GM19455 (cell line): ENCODE measurements at regions not wholly inside any gene's neighbourhood (a gene's known extent, or its start where the extent isn't known, plus 50 kb on each side); places are given as distances from the start of the nearest gene placed in this dataset.

ENCODE experiments used
- ATAC-seq: cut with Tn5 transposase; IDR thresholded peaks from one replicate; pipeline ENCODE4 v1.9.1; 2021; ENCODE audit not compliant: unreplicated experiment

DNA sequence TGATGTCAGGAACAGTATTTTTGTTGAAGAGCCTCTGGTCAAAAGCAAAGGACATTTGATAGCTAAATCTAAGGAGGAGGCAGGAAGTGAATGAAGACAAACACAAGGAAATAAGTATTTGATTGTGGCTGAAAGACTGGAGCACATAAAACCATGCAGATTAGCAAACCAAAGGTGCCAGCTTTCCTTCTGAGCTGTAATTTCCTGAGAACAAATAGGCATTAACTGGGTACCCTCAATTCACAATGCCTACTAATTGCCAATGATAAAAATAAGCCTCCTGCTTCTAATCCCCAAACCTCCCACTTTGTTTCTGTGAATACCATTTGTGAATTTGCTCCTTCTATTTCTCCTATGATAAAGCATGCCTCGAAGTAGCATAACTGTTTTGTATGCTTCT, 1279.6 kb upstream of the USP15 start:
- ATAC-seq: no peak

DNA sequence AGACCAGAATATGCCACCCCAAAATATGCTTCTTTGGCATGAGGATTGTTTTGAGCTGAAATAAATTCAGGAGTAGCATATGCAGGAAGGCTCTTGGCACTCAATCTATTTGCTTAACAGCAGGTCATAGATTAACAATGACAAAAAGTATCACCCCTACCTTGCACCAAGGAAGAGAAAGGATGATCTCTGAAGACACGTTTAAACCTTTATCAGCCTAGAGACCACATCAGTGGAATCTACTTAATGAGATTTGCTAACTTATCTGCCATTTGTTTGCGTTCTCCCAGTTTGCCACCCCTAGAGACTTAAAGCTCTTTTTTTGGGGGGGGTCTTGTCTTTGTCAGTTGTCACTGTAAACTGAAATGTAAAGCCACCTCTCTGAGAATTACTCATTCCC, 1278.7 kb upstream of the USP15 start:
- no peak for ATAC-seq

DNA sequence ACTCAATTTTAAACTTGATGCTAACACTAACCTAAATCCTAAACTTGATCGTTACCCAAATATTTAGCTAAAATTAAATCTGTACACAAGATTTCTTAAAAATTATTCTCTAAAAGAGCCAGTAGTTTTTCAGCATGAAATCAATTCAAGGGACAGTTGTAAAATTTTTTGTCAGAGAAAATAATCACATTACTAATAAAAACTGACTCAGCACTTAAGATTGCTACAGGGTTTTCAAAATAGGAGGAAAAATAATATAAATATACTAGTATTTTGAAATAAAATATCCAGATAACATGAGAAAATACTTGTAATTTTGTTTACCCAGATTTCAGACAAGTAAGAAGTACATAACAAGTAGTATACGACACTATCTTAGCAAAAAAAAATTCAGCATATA, 1268.1 kb upstream of the USP15 start:
- ATAC-seq: no peak

DNA sequence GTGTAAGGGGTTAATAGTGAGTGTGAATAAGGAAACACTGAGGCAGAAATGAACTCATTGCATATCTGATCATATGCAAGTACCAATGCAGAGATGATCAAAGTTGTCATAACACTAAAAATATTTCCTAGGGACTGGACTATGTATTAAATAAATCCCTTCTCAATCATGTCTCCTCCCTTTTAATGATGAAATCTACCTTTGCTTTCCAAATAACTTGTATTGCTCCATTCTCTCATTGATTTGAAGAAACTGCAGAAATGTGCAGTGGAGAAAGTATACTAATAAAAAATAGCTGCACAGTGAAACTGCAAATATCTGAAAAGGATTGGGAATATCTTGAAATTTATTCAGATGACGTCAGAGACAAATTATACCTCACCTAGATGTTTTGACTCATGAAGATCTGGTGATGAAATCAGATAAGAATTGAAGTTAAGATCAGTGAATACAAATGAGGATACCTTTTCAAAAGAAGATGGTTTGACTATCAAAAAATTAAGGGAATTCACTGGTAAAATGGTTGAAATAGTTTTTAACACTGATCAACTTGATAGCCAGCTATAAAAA, 1264.9 kb upstream of the USP15 start:
- no peak for ATAC-seq

DNA sequence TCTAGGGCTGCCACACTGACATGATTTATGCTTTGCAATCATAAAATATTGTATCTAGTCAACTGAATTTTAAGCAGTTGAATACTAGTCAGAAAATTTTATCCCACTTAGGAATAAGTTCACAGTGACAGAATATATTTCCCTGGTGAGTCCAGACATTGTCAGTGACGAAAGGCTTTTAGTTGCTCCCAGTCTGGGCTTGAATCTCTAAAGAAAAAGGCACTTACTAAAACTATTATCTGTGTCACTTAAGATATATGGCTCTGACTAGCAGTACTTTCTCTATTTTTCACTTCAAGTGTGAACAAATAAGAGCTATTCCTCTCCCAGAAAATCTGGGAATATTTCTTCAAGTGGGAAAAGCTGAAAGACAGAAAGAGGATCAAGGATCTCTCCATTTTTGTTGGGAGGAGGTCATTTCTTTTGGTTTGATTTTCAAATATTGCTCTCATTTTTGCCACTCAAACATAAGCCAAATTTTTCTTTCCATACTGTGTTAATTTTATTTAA, 1262.3 kb upstream of the USP15 start:
- ATAC-seq: no peak

DNA sequence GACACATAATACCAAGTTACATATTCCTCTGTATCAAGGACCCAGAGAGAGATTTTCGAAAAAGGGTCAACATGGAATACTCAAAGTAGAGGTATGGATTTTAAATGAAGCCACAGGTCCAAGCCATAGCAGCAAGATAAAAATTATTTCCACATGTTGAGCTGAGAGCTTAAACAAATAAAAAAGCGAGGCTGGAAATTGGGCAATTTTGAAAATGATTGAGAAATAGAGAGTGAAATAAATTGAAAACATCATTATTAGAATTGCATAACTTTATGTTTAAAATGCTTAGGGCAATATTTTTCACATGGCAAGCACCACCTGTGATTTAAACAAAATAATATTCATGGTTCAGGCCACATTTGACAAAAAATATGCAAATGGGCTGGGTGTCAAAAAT, 1251.0 kb upstream of the USP15 start:
- ATAC-seq: no peak

DNA sequence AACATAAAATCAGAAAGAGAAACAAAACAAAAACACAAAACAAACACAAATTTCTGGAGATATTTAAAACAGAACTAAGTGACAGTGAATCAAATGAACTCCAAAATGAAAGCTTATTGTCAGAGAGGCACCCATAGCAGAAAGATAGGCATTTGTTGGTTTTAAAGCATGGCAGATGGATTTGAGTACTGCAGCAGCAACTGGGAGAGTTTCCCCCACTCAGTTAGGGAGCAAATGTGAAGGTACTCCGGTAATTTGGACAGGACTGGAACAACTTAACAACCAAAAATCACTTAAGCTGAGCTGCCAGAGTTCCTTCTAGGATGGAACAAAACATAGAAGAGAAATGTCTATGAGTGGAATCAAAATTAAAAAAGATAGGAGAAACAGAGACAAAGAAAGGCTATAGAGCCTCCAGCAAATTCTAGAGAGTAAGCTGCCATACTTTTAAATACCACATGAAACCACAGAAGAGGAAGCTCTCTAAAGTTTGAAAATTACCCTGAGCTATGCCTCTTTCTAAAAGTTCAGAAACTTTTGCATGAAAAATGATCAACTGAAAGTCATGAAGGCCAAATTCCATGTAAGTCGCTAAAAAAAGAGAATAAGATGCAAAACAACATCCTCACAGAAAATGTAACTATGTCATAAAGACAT, 1248.3 kb upstream of the USP15 start:
- no peak for ATAC-seq

DNA sequence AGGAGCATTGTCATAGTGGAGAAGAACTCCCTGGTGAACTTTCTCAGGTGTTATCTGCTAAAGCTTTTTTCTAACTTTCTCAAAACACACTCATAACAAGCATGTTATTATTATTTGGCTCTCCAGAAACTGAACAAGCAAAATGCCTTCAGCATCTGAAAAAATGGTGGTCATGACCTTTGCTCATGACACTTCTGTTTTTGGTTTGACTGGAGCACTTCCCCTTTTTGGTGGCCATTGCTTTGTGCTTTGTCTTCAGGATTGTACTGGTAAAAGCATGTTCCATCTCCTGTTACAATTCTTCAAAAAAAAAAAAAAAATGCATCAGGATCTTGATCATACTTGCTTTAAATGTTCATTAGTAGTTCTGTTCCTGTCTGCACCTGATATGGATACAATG, 1241.6 kb upstream of the USP15 start:
- no peak for ATAC-seq

DNA sequence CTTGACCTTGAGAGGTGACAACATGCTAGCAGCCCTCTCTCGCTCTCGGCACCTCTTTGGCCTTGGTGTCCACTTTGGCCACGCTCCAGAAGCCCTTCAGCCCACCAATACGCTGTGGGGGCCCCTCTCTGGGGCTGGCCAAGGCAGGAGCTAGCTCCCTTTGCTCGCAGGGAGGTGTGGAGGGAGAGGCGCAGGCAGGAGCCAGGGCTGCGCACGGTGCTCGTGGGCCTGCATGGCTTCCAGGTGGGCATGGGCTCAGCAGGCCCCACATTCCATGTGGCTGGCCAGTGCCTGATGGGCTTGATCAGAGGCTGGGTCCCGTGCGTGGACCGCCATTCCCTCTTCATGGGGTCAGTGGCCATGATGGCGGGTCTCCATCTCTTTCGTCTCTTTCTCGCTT, 1237.0 kb upstream of the USP15 start:
- ATAC-seq: no peak

DNA sequence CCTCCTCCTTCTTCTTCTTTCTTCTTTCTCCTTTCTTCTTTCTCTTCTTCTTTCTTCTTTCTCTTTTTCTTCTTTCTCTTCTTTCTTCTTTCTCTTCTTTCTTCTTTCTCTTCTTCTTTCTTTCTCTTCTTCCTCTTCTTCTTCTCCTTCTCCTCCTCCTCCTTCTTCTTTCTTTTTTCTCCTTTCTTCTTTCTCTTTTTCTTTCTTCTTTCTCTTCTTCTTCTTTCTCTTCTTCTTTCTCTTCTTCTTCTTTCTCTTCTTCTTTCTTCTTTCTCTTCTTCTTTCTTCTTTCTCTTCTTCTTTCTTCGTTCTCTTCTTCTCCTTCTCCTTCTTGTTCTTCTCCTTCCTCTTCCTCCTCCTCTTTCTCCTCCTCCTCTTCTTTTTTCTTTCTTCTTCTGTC, 1230.7 kb upstream of the USP15 start:
- ATAC-seq: no peak

DNA sequence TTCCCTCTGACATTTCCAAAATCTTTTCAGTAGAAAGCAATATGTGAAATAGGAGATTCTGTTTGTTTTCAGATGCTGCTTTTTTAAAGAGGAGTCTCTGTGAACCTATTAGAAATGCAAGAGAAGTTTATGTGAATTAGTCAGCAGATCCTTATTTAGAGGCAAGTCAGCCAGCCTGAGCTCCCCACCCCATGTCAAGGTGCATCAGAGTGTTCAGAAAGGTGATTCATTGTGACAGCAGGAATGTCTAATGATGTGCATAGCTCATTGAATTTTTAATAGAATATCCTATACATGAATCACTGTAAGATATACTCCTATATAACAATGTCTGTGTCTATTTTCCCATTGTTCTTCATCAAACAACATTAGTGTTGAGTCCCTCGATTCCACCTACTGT, 1222.4 kb upstream of the USP15 start:
- ATAC-seq: no peak

DNA sequence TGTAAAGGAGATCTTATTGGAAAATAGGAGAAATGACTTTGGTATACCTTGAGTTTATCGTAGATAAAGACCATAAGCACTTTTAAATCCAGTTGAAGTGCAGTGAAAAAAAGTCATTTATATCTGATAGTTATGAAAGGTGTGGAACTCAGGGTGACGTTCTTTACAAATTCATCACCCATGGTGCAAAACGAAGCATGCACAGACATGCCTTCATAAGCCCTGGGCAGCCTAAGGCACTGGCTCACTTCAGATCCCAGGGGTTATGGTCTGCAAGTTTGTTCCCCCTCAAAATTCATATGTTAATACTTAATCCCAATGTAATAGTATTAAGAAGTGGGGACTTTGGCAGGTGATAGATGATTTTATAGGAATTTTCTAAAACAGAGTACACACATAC, 1216.4 kb upstream of the USP15 start:
- ATAC-seq: no peak

DNA sequence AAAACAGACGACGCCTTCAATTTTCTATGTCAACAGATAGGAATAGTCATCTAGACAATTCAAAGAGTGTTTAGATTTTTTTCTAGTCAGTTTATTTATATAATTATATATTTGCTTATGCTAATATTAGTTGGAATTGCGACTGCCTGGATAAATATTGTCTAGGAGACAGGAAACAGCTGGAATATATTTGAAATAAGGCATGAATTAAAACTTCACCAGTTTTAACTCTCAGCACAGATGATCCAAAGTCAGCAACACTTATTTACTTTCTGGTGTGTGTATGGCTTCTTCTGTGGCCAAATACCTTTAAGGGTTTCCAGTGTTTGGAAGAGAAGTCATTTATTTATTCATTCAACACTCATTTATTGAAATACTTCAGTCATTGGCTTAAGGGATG, 1215.4 kb upstream of the USP15 start:
- no peak for ATAC-seq

DNA sequence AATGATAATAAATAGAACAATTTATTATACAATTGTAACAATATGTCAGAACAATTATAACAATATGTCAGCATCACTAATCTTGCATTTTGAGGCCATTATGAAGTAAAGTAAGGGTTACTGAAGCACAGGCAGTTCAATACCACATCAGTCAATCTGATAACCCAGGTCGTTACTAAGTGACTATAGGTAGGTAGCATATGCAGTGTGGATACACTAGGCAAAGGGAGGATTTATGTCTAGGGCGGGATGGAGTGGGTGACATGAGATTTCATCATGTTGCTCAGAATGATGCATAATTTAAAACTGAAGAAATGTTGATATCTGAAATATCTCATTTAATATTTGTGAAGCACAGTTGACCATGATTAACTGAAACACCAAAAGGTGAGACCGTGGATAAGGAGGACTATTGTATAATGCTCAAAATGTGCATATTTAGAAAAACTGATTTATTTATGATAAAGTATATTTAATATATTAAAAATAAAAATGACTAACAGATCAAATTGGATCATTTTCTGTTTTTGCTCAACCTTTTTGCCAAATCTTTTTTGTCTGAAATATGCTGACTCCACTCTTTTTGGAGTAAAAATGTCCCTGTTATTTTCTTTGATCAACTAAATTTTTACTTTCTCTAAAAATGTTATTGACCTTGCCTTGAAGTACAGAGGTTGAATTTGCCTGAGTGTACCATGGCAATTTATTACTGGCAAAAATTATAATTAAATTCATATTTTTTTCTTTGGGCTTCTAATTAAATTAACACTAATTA, 1189.4 kb upstream of the USP15 start:
- no peak for ATAC-seq

DNA sequence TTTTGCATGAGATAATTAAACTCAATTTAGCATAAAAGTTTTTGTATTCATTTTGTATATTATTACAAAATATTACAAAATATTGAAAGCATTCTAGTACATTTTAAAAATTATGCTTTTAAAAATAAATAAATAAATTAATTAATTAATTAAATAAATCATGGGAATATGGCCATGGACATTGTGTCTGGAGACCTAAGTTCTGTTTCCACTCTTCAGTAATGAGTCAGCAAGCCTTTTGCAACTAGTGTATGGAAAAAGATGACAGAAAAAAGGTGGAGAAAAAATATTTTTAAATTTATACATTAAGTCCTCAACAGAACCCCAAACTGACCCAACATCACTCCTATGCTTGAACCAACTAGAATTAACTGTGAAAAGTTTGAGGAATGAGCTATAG, 1187.5 kb upstream of the USP15 start:
- ATAC-seq: no peak

DNA sequence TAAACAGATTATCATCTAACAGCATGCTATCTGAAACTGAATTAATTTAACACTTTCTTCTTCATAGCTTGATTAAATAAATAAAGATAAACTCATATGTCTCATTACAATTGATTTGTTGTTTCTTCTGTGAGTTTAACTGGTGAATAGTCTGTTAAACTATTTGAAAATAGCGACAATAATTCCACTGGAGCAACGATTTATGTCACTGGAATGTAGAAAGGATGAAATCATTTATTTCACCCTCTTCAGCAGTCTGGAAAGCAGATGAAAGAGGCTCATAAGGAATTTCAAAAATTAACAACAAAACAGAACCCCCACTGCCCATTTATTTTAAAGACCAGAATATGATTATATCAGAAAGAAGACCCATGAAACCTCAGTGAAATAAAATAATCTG, 1165.1 kb upstream of the USP15 start:
- no peak for ATAC-seq

DNA sequence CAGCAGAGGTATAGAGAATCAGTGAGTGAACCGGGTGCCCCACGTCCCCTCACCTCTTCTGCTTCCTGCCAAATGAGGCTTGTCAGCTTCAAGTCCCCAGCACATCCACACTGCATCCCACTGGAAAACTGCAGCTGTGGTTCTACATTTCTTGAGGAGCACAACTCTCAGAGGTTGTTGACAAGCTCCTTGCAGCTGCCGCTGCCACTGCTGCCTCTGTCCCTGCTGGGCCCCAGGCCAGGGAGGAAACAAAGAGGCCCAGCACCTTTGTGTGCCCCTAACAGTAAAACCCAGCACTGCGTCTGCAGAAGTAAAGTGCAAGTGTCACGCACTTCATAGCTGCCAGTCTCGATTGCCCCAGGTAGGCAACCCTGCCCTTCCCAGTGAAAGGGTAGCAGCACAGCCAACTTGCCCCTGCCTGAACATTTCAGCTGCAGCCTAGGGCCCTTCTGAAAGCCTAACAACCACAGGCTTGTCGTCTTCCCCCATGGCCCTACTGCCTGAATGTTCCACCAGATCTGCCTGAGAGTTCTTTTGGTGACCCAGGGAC, 1162.1 kb upstream of the USP15 start:
- no peak for ATAC-seq

DNA sequence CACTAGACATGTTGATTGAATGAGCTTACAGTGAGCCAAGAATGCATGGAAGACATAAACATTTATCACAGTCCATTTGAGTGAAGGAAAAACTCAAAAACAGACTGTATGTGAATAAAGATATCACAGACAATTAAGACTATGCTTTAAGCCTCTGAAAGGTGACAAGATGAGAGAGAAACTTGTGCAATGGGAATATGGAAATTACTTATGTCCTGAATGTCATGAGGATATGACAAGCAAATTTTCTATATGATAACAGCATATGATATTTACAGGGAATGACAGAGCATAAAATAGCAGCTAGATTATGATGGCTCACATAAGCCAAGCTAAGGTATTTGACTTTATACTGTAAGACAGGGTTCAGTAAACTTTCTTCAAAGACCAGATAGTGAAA, 1153.1 kb upstream of the USP15 start:
- no peak for ATAC-seq

DNA sequence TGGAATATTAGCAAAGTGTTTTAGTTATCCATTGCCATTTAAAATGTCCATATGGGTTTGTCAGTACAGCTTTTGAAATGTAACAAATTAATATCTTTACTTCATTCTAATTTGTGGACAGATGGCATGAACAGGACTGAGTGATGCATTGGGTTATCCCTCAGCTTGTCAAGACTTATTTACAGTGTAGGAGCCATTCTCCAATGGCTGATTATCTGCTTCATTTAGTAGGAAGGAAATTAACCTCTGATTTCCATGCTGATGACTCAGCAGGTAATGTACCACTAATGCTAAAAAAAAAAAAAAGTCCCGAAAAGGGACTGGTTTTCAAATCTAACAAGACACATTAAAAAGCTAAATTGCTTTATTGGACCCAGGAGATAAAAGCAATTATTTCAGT, 1149.0 kb upstream of the USP15 start:
- no peak for ATAC-seq

DNA sequence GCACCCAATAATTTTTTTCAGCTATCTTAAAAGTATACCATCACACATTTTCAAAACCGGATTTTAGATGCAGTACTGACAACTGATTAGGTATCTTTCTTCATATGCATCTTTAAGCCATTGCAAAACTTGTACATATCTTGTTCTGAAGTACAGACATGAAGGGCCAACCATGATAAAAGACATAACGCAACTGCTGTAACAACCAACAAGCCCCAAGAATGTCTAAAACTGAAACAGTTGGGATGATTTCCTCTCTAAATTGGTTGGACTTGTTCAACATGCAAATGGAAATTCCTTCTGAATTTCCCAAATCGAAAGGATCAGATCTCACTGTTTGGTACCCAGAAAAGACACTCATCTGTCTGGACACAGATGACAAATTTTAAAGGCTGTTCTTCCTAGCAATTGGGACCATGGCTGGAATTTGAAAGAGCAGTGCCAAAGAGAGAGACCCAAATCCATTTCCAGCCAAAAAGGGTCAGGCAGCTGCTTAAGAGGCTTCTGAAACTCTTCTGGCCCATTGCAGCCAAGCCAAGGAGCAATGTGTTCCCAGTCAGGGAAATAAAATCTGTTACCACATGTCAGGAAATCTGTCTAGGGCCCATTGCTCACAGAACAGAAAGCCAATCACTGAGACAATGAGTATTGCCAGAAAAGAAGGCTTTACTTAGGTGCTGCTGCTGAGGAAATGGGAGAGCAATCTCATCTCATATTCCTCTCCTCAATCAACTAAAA, 1122.4 kb upstream of the USP15 start:
- ATAC-seq: no peak

DNA sequence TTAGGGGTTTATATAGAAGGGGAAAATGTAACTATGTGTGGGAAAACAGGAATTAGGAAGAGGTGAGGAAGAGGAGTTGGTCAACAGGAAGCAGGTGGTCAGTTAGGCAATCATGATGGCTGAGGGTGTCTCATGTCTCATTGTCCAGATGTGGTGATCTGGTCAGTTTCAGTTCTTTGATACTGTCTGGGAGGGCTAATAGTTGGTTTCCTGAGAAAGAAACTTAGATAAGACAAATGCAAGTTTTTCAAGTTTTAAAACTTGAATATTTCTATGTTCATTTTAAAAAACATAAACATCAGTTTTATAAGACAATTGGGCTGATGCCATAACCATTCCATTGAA, 1121.8 kb upstream of the USP15 start:
- no peak for ATAC-seq

DNA sequence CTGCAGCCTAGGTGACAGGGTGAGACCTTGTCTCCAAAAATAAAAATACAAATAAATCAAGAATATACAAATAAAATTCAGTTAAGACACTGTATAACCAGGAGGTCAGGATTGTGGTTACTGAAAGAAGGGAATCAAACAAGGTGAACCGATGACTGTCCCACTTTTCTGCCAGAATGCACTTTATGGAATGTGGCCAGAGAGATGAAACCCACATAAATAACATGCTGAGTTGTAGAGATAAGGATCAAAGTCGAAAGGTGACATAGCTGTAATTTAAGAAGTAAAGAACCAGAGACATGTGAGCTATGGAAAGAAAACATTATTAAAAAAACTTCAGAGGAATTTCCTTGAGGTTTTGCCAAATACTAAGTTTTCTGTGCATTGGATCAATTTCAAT, 1098.2 kb upstream of the USP15 start:
- ATAC-seq: no peak
